ENCODE measurements at regions not wholly inside any gene's neighbourhood (a gene's known extent, or its start where the extent isn't known, plus 50 kb on each side); places are given as distances from the start of the nearest gene placed in this dataset.

DNA sequence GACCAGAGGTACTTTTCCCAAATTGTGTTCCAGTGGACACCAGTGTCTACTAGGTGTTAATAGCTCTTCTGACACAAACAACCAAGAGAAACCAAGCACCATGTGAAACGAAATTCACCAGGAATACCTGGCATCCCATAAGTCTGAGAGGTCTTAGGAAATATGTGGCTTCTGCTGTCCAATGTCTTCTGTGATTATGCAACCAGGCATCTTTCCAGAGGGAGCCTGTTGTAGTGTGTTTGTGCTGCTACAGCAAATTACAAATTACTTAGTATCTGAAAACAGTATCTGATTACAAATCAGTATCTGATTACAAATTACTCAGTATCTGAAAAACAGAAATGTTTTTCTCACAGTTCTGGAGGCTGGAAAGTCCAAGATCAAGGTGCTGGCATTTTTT, 133.6 kb upstream of the NPVF start:
- no peak for DNase-seq

DNA sequence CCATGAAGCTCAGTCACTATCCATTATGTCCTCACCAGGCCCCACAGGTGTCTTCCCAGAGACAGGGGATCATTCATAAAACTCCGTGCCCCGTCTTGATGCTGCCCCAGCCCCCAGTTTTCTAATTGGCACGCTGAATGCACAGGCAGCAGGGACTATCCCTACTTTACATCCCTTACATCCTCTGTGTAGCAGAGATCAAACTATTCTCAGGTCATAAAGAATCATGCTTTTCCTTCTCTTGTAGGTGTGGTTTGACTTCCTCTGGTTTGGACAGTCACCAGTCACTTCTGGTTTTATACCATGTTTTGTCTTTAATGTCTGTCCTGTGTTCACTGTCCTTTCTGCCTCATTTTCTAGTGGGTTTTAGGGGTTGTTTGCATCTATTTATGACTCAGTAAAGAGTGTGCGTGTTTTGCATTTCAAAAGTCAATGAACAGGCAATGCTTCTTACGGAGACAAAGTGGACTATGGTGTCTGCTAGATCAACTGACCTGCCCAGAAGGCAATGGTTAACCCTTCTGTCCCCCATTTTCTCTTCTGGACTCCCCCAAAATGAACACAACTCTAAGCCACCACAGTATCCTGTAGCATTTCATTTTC, 140.4 kb upstream of the NPVF start:
- DNase-seq: no peak

DNA sequence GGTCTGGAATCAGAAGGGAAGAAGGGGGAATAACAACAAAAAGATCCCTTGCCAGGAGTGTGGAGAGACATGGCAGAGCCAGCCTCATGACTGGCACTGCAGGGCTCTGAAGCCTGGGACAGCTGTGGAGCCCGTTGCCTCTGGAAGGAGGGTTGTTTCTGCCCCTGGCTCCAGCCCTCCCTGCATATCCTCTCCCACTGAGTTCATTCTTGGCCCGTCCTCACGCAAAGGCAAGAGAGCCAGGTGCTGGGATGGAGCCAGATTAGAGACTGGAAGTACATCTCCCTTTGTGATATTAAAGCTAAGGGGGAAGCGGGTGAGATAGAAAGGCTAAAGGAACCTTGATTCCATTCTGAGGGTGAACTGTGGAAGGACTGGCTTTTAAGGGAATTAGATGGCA, 141.5 kb upstream of the NPVF start:
- no peak for DNase-seq

DNA sequence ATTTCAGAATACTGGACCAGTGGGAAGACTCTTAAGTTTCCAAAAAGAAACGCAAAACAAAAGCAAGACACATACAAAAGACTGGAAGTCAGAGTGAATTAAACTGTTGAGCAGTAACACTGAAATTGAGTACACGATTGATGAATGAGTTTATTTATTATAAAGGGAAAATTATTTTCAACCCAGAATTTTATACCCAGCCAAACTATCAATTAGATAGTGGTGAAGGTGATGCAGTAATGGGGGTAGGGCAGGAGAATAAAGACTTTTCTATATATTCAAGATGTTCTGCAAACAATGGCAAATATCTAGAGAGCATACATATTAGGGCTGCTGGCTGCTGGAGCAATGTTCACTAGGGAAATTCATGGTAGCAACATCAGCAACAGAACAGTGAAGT, 143.7 kb upstream of the NPVF start:
- no peak for DNase-seq

DNA sequence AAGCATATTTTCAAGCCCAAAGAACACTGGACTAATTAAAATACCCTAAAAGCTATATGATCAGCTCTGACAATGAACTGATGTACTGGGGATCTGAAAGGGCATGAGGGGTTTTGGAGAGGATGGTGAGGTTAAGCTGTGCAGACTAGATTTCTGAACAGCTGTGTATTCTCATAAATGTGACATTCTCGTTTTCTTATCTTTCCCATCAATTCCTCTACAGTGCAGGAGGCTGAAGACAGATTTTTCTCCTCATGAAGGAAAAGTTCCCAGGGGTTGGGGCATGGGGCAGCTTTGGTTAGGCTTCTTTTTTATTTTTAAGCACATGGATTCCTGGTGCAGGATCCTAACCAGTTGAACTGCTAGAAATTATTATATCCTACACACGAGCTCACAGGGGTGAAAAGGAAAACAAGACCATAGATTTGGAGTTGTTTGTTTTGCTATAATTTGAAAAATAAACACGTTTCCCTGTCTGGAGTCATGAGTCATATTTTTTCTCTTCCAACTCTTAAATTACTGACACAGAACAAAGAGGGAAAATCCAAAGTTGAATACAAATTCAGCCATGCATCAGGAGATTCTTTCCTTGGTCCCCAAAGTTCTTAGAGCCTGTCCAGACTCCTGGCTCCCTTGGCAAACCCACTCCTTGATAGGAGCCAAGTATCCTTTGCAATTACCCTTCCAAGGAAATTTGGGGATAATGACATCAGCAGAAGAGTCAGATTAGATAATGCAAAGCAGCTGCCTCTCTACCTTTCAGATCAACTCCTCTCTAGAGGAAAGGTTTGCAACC, 147.7 kb upstream of the NPVF start:
- DNase-seq: no peak

DNA sequence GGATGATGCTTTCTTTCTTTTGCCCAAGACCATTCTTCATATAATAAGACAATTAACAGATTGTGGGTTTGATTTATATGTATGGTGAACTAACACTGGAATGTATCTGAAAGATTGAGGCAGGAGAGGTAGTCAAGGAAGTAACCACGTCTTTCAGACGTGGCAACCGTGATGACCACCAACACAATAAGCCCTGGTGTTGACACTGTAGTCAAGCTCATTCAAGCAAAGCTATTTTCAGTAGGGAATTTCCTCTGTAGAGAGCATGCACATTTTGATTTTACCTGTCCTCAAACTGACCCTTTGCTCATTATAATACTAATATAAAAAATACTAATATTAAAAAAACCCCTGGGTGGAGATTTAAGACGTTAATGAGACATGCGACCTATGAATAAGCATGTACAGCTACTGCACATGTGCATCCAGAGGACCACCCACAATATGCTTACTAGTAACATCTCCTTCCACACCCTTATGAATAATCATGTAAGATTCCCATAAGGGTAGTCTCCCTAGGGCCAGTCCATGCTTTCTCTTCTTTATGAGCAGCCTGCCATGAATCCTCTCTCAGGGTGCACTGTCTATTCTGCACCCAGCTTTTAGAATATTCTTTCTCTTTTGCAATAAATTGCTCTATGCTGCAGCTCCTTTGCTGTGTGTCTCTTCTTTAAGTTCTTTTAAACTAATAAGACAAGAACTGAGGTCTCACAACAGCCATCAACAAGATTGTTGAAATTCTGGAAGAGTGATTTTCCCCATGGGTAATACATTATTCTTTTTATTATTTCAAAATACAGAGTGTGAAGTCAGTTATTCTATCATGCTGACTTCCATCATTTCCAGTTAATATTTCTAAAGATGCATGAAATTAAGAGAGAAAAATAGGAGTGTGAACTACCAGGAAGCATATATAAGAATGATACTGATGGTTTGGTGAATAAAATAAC, 151.3 kb upstream of the NPVF start:
- DNase-seq: no peak

DNA sequence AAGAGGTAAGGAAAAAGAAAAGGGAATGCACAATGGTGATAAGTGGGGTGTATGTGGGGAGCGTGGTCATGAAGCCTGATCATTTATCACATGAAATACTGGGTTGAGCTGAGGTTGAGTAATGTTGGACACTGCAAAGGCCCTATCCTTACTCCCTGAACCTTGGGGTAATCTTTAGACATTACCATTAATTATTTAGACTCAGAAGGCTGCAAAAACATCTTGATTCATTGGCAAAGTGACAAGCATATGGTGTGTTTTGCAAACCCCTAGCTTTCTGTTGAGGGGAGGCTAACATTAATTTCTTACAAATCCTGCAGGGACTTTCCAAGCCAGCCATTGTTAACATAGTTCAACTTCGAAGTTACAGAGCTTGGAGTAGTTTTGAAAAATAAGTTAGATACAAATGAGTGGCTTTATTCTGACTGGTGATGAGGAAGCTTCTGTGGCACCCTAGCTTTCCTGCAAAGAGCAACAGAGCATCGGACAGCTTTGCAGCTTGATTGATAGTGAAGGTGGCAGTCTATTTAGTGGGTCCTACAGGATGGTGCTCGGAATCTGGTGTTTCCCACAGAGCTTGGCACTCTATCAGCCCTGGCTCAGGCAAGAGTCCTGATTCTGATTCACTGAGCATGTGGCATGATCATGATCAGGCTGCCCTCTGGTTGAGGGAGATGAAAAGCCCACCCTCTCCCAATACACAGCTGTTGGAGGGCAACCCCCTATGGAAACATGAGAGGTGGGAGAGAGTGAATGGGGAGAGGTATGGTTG, 153.7 kb upstream of the NPVF start:
- no peak for DNase-seq

DNA sequence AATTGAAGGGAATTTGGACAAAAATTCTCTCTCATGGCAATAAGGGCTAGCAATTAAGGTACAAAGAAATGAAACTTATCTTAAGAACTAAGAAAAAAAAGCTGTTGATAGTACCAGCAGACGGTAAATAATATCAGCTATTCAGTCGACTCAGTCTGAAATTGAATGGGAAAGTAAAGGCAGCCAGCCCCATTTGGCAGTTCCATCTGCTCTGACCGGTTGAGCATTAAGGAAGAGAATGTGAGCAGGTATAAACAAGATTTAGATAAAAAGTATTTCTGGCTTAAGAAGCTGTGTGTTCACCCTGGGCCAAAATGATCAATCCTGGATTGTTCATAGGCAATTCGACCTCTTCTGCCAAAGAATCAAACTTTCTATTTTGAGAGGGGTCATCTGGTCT, 154.6 kb upstream of the NPVF start:
- DNase-seq: no peak

DNA sequence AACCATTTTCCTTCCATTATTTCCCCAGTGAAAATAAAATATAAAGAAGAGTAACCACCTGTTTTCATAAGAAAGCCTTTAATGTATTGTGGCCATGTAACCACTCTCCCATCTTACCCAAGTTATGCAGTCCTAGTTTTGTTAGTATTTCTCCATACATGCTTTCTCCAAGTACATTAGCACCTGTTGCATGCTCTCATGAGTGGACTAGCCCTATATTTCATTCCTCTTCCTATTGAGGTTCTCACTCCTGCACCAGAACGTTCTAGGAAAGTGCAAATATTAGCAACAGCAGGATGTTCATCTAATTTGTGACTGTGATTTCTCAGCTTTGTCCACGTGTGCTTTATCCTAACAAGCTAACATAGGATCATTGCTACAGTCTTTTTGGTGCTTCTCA, 155.1 kb upstream of the NPVF start:
- no peak for DNase-seq

DNA sequence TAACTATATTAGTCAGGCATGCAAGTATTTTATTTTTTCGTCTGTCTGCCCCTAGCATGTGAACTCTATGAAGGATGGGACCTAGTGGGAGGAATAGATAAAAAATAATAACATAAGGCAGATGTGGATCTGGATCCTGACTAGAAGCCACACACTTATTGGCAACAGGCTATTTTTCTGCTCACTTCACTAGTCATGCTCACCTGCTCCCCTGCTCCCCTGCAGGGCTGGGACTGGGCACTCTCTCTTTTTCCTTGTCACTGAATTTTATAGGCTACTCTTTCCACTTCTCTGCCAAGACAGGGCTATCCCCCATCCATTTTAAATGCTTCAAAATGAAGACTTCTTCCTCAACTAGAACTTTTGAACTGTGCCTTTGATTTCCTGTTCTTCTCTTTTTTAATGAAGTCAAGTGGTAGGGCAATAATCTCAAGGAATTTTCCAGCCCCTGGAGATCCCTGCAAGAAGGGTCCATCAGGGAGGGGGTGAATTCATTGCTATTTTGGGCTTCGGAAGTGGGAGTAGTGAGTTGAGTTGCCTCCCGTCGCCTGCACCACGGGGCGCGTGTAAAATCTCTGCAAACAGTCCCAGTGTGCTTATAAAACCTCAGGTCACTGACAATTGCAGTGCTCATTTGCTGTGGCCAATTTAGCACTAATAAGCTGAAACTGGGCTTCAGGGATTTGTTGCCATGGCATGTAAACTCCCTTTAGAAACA, 156.7 kb upstream of the NPVF start:
- no peak for DNase-seq

DNA sequence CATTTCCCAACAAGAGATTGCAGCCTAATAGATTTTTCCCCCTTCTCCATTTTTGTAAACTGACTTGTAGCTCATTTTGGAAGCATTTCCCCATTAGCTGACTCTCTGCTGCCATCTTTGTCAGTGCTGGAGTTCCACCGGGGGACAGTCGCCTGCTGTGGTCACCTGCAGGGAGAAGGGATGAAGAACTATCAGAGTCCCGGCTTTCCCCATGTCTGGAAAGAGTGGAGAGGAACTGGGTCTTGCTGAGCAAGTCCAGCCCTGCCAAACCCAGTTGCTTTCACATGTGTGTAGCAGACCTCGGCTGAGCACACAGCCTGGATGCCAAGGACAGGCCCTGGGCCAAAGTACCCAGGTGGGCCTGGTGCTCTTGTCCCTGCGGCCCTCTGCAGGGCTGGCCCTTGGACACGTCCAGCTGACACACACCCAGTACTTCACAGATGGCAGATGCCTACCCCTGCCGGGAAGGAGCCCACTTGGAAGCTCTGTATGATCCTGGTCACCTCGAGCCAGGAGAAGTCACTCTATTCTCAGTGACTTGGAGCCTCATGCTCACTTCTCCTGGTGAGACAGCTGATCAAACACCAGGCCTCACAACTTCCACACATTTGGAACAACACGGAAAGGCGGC, 157.3 kb upstream of the NPVF start:
- DNase-seq: no peak

DNA sequence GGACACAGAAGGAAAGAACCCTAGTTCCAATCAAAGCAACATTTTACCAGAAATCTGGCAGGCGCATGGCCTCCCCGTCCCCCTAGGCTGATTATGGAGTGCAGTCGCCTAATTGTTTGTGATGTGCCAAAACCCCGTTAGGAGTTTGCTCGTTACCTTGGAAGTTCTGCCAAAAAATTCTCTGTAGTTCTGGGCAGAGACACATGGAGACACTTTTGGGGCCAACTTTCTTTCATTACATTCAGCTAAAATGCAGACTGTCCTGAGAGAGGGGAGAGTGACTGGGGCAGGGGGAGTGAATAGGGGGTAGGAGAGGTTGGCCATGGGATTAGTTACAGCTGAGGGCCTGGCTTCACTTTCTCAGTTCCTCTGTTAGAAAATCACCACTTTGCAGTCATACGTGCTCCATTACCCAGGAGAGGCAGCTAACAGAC, 158.0 kb upstream of the NPVF start:
- DNase-seq: no peak

DNA sequence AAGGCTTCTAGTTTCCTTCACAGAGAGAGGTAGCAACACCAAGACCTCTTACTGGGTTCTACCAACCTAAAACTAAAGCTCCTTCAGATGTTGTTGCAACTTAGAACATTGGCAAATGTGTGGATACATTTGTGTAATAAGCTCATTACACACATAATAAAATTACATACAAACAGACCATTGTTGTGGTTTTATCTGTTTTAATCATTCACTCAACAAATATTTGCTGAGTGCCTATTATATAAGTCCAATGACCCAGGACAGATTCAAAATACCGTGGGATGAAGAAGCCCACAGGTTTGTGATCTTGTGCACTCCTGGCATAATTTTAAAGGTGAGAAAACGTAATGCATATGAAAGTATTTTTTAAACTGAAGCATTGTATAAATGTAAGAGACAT, 160.4 kb upstream of the NPVF start:
- DNase-seq: no peak

DNA sequence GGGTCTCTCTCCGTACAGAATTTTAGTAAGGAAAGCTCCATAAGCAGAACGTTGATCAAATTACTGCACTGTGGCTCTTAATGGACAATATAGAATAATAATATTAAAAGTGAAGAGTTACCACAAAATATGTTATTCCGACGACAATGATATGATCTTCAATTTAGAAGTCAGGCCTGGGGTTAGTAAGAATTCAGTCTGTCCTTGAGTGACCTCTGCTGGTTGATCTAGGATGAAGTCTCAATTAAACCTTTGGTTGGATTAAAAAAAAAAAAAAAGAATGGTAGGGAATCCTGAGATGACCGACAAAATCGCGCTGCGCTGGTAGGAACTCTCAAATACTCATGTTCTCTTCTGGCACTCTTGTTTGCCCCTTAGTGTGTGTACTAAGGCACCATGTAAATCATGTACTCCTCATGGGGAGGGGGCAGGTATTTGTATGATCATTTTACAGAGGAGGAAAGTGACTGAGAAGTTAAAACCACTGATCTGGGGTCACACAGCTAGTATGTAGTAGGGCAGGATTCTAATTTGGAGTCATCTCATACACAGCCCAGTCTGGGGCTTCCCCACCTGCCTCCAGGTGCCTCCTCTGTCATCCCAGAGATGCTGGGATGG, 161.3 kb upstream of the NPVF start:
- peak in 1 of 5 donors; percentile 14 for DNase-seq

DNA sequence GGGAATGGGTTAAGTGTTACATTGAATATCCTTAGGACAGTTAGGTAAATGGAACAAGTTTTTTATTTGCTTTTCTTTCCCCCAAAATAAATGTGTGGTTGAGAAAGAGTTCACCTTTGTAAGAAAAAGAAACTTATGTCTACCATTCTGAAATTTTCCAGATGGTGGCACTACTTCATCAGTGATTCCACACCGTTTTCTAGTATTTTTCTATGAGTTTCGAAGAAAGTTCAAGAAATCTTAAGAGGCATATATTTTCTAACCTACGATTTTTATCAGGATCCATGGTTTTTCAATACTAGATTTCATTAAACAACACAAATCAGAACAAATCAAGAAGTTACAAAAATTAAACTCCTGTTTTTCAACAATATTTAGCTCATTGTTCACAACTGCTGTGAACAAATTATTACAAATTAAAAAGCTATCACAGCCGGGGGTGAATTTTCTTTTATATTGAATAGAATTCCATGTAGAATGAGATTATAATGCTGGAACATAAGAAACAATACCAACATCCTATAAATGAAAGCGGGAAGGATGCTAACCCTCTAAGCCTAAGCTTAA, 163.1 kb upstream of the NPVF start:
- DNase-seq: no peak

DNA sequence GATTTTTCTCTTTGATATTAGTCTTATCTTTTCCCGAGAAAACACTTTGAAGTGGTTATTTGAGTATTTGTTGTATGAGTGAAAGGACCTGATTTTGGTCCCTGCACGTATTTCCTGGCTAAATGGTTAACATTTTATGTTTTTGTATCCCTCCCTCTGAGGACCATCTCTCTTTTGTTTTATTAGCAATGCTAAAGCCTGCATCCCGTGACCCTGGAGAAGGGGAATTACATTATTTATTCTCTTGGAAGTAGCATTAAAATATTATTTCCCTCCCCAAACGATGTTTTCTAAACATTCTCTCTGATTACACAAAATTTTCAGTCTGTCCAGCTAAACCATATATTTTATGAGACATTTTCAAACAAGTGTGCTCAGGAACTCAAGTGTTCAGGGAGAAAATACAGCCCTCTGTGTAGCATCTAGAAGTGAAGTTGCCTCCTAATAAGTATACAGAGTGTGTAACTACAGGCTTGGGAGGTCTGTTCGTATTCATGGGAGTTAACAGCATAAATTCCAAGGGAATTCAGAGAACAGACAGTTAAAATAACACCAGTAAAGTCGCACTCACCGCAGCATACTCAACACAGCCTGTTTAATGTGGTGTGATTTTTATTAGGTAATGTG, 163.8 kb upstream of the NPVF start:
- no peak for DNase-seq

DNA sequence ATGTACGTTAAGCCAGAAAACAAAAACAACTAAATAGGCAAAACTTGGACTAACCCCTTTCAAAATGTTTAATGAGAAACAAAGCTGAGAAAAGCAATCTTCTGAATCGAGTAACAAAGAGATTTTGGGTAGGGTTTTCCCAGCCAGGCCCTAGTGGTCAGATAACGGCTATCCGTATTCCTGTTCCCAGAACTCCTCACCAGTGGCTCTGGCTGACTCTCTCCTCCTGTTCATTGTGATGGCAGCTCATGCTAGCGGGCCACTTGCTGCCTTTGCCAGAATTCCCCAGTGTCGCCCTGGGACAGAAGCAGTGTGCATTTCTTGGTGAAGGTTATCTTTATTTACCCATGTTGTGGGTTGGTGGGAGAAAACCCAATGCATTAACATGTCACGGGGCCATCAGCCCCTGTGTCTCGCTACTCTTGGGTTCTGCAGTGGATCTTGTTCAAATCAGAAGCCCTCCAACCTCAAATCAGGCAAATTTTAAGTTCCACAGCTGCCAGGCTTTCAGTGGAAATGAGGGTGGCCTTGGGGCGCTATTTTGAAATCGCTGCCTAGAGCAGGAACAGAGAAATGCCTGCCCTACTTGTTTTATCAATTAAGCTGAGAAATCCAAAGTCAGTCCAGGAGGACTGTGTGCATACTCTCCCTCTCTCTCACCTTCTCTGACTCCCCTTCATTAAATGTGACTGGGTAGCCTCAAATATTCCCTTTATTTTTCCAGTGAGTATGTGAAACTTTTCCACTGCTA, 164.5 kb upstream of the NPVF start:
- no peak for DNase-seq

DNA sequence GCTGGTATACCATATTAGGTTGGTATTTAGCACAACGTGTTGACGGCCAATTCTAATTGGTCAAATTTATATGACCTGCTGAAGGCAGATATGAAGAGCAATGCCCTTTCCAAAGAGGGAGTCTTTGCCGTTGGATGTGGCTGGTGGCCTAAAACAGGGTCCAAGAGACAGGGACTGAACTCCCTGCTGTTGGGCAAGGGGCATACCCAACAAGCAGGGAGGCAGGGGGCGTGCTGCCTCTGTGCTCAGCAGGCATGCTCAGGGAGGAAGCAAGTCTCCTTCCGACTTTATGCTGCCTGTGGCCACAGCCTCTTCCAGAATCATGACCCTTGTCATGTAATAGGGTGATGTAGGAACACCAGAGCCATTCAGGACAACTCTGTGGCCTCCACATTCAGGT, 167.7 kb upstream of the NPVF start:
- no peak for DNase-seq

DNA sequence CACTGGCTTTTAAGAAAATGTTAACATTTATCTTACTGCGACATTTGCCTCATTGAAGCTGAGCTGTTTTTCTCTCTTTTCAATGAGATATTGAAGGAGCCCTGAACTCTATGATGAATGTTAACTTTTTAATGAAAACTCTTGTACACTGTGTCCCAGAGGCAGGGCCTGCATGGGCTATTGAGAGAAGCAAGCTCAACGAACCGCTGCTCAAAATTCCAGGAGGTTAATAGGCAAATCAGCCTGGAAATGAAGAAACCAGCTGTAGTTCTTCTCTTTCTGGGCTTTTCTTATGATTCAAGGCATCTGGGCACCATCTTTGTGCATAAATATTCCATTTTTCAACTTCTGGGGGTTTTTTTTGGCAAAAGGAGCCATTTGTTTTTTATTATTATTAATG, 168.4 kb upstream of the NPVF start:
- no peak for DNase-seq

DNA sequence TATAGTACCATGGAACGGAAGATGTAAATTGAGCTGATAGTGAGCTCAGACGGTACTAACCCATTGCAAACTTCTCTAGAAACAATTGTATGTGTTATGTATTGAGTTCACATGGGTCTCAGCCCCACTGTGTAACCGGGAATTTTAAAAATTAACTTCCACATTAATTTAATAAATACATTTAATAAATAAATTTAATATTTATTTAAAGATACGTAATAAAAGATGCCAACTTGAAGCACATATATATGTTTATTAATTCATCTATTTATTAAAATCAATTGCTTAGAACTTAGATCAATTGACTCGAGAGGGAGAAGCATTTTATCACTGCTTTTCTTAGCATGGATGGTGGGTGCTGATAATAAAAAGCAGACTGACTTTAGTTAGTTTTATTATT, 170.1 kb upstream of the NPVF start:
- no peak for DNase-seq
